ENCODE measurements at regions not wholly inside any gene's neighbourhood (a gene's known extent, or its start where the extent isn't known, plus 50 kb on each side); places are given as distances from the start of the nearest gene placed in this dataset.

DNA sequence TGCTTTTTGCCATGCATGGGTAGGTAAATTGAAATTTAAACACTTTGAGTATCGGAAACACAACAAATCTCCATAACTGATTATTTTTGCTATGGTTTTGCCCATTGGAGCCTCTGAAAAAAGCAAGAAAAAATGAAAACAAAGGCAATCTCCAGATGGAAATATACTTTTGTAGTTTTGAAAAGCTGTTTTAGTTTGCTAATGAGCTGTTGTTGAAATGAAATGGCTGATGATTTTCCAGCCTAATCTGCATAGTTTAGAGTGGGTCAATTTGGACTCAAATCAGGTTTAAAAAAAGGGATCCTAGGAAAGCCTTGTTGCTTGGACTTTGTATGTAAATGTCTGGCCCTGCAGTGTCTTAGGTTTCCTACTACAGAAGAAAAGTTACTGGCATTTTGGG lies 285.8 kb downstream of the CAAP1 start:
- no peaks in the 10 kb centered on the region for H3K4me1 ChIP-seq
- no peaks in the 10 kb centered on the region for H3K36me3 ChIP-seq
- H3K27me3 ChIP-seq = no peaks in the 10 kb centered on the region
- H3K27ac ChIP-seq = no peak overlapping the region
- no peak for TF ChIP-seq CTCF (IDR thresholded peaks at IDR 0.05)
- TF ChIP-seq POLR2A (IDR thresholded peaks at IDR 0.05) = no peak
- intact Hi-C loops (cut with DNase I; ENCODE audit: low total_unique reads) = no loop called here
- DNase-seq = no peak
- no peaks in the 10 kb centered on the region for H3K9me3 ChIP-seq
- H3K4me3 ChIP-seq = no peak overlapping the region

GRCh38 chr9:26605367-26605766 lies 287.2 kb downstream of the CAAP1 start:
- Histone ChIP-seq H3K9me3 (no peaks in the 10 kb centered on the region), H3K27ac (no peak overlapping the region), H3K27me3 (no peaks in the 10 kb centered on the region), H3K36me3 (no peaks in the 10 kb centered on the region), H3K4me1 (no peaks in the 10 kb centered on the region), H3K4me3 (no peak overlapping the region)
- intact Hi-C loops (cut with DNase I; ENCODE audit: low total_unique reads) = no loop called here
- DNase-seq = no peak
- TF ChIP-seq POLR2A (IDR thresholded peaks at IDR 0.05) = no peak

- no peaks in the 10 kb centered on the region for H3K4me1 ChIP-seq
- H3K27me3 ChIP-seq = no peaks in the 10 kb centered on the region
- H3K27ac ChIP-seq = no peak overlapping the region
- no peaks in the 10 kb centered on the region for H3K9me3 ChIP-seq
- H3K36me3 ChIP-seq = no peaks in the 10 kb centered on the region
- intact Hi-C loops (cut with DNase I; ENCODE audit: low total_unique reads) = no loop called here
- TF ChIP-seq CTCF (IDR thresholded peaks at IDR 0.05) (no peak), POLR2A (IDR thresholded peaks at IDR 0.05) (no peak)
- DNase-seq = no peak
- H3K4me3 ChIP-seq = no peak overlapping the region
These were observed 288.4 kb downstream of the CAAP1 start for GRCh38 chr9:26604076-26604662.

- Histone ChIP-seq H3K4me3 (no peak overlapping the region), H3K36me3 (no peaks in the 10 kb centered on the region), H3K27me3 (no peaks in the 10 kb centered on the region), H3K27ac (no peak overlapping the region), H3K9me3 (no peaks in the 10 kb centered on the region), H3K4me1 (no peaks in the 10 kb centered on the region)
- no peak for DNase-seq
- intact Hi-C loops (cut with DNase I; ENCODE audit: low total_unique reads) = no loop called here
- TF ChIP-seq POLR2A (IDR thresholded peaks at IDR 0.05) (no peak), CTCF (IDR thresholded peaks at IDR 0.05) (no peak)
These were observed 289.0 kb downstream of the CAAP1 start for GRCh38 chr9:26603617-26604016.

- no peak for DNase-seq
- H3K4me1 ChIP-seq = no peaks in the 10 kb centered on the region
- H3K4me3 ChIP-seq = no peak overlapping the region
- no peaks in the 10 kb centered on the region for H3K27me3 ChIP-seq
- no peaks in the 10 kb centered on the region for H3K36me3 ChIP-seq
- TF ChIP-seq POLR2A (IDR thresholded peaks at IDR 0.05) = no peak
- no peak for TF ChIP-seq CTCF (IDR thresholded peaks at IDR 0.05)
- H3K27ac ChIP-seq = no peak overlapping the region
- H3K9me3 ChIP-seq = no peaks in the 10 kb centered on the region
- intact Hi-C loops (cut with DNase I; ENCODE audit: low total_unique reads) = no loop called here
These were observed 295.0 kb downstream of the CAAP1 start for GRCh38 chr9:26597542-26598149.
